ENCODE measurements at regions not wholly inside any gene's neighbourhood (a gene's known extent, or its start where the extent isn't known, plus 50 kb on each side); places are given as distances from the start of the nearest gene placed in this dataset.
"Not testable (repeated sequence)": the region's sequence is repeated elsewhere in the genome, so short reads cannot be mapped to it uniquely, and the experiment has no call there.

GRCh38 chr6:63514488-63515173 lies 57.6 kb upstream of the LOC128125822 start:
- CTCF ChIA-PET = no interaction called here
- Histone ChIP-seq H3K36me3 (ENCODE audit: control insufficient read depth, insufficient read depth, low read length) (no peaks in the 10 kb centered on the region), H3K4me1 (peaks cover 70% of the 10 kb centered on the region), H3K27me3 (replicated peaks; ENCODE audit: control insufficient read depth, insufficient read depth, low read length) (no peaks in the 10 kb centered on the region), H3K9me3 (no peaks in the 10 kb centered on the region), H3K4me3 (ENCODE audit: low read depth, low read length) (no peak overlapping the region)
- no peak for DNase-seq
- H3K4me1 Mint-ChIP-seq (ENCODE audit: low read depth, unreplicated experiment) = peaks cover 18% of the 10 kb centered on the region
- H3K36me3 Mint-ChIP-seq (ENCODE audit: insufficient read depth, unreplicated experiment) = no peaks in the 10 kb centered on the region
- H3K9me3 Mint-ChIP-seq (ENCODE audit: unreplicated experiment) = no peaks in the 10 kb centered on the region
- no peak overlapping the region for H3K4me3 Mint-ChIP-seq (ENCODE audit: unreplicated experiment)
- BruUV-seq (replicated peaks) = no TSS peak
- TF ChIP-seq CTCF (IDR thresholded peaks at IDR 0.05; ENCODE audit: insufficient read depth in 1 of 2, low read depth in 1 of 2, low read length in 1 of 2, severe bottlenecking in 1 of 2, unreplicated experiment in 1 of 2) = no peak
- peak overlapping the region; percentile 41 for H3K27ac Mint-ChIP-seq (ENCODE audit: unreplicated experiment)
- no peaks in the 10 kb centered on the region for H3K27me3 Mint-ChIP-seq (ENCODE audit: insufficient read depth, unreplicated experiment)
- POLR2A ChIA-PET = no interaction called here
- intact Hi-C loops (cut with micrococcal nuclease; ENCODE audit: unreplicated experiment) = loop anchor here (5.0 kb wide), 1 partner anchor 162 kb away; no protein-coding TSS in a partner anchor

GRCh38 chr6:63515227-63515626 lies 57.1 kb upstream of the LOC128125822 start:
- DNase-seq; H3K4me3 ChIP-seq (ENCODE audit: low read depth, low read length); H3K9me3 ChIP-seq; H3K9me3 Mint-ChIP-seq (ENCODE audit: unreplicated experiment); H3K4me3 Mint-ChIP-seq (ENCODE audit: unreplicated experiment); H3K27me3 Mint-ChIP-seq (ENCODE audit: insufficient read depth, unreplicated experiment); intact Hi-C loops (cut with micrococcal nuclease; ENCODE audit: unreplicated experiment); BruUV-seq (replicated peaks); H3K27me3 ChIP-seq (replicated peaks; ENCODE audit: control insufficient read depth, insufficient read depth, low read length); H3K36me3 Mint-ChIP-seq (ENCODE audit: insufficient read depth, unreplicated experiment); CTCF ChIA-PET; POLR2A ChIA-PET; H3K36me3 ChIP-seq (ENCODE audit: control insufficient read depth, insufficient read depth, low read length): not testable (repeated sequence)
- H3K4me1 Mint-ChIP-seq (ENCODE audit: low read depth, unreplicated experiment) = peaks cover 18% of the 10 kb centered on the region
- peak overlapping the region; percentile 38 for H3K27ac Mint-ChIP-seq (ENCODE audit: unreplicated experiment)
- H3K4me1 ChIP-seq = peaks cover 65% of the 10 kb centered on the region

- BruUV-seq (replicated peaks) = TSS peak; percentile 32
- peaks cover 23% of the 10 kb centered on the region for H3K4me1 Mint-ChIP-seq (ENCODE audit: low read depth, unreplicated experiment)
- Histone ChIP-seq H3K4me1 (peaks cover 60% of the 10 kb centered on the region), H3K4me3 (ENCODE audit: low read depth, low read length) (no peak overlapping the region), H3K36me3 (ENCODE audit: control insufficient read depth, insufficient read depth, low read length) (no peaks in the 10 kb centered on the region), H3K9me3 (no peaks in the 10 kb centered on the region), H3K27me3 (replicated peaks; ENCODE audit: control insufficient read depth, insufficient read depth, low read length) (no peaks in the 10 kb centered on the region)
- no peak overlapping the region for H3K4me3 Mint-ChIP-seq (ENCODE audit: unreplicated experiment)
- H3K27ac Mint-ChIP-seq (ENCODE audit: unreplicated experiment) = no peak overlapping the region
- H3K9me3 Mint-ChIP-seq (ENCODE audit: unreplicated experiment) = no peaks in the 10 kb centered on the region
- ChIA-PET POLR2A (interaction anchor here (0.7 kb wide), 1 partner anchor 57 kb away, joined by 3 read pairs; no protein-coding TSS in a partner anchor), CTCF (interaction anchor here (0.6 to 0.9 kb wide), 2 partner anchors 9 to 1169 kb away, joined by 3 read pairs; no protein-coding TSS in a partner anchor)
- no peaks in the 10 kb centered on the region for H3K27me3 Mint-ChIP-seq (ENCODE audit: insufficient read depth, unreplicated experiment)
- no peak for TF ChIP-seq CTCF (IDR thresholded peaks at IDR 0.05; ENCODE audit: insufficient read depth in 1 of 2, low read depth in 1 of 2, low read length in 1 of 2, severe bottlenecking in 1 of 2, unreplicated experiment in 1 of 2)
- intact Hi-C loops (cut with micrococcal nuclease; ENCODE audit: unreplicated experiment) = loop anchor here (1.0 kb wide), 1 partner anchor 58 kb away; no protein-coding TSS in a partner anchor
- peak in 1 of 2 experiments; percentile 21 for DNase-seq
- H3K36me3 Mint-ChIP-seq (ENCODE audit: insufficient read depth, unreplicated experiment) = no peaks in the 10 kb centered on the region
Observed at GRCh38 chr6:63516186-63516944, 55.9 kb upstream of the LOC128125822 start.
